ENCODE measurements at regions not wholly inside any gene's neighbourhood (a gene's known extent, or its start where the extent isn't known, plus 50 kb on each side); places are given as distances from the start of the nearest gene placed in this dataset.

- no peak for TF ChIP-seq CTCF (IDR thresholded peaks at IDR 0.05; ENCODE audit: borderline replicate concordance, extremely low read depth, low read length, poor library complexity, severe bottlenecking)
- TF ChIP-seq EZH2 (IDR thresholded peaks at IDR 0.05; ENCODE audit: borderline replicate concordance, low read depth, low read length, severe bottlenecking), result no peak
- H3K4me3 ChIP-seq (ENCODE audit: low read depth in 1 of 2, low read length in 2 of 2), result no peak overlapping the region
- H2AFZ ChIP-seq (ENCODE audit: low read depth, low read length), result no peak overlapping the region
- H3K4me1 ChIP-seq (ENCODE audit: insufficient read depth, low read length), result no peaks in the 10 kb centered on the region
- no peak overlapping the region for H3K27ac ChIP-seq (ENCODE audit: low read length)
- H3K27me3 ChIP-seq (ENCODE audit: insufficient read depth, low read length, poor library complexity), result no peaks in the 10 kb centered on the region
- H3K36me3 ChIP-seq (ENCODE audit: insufficient read depth, low read length), result no peaks in the 10 kb centered on the region
- H3K9me3 ChIP-seq (ENCODE audit: insufficient read depth, low read length, severe bottlenecking), result no peaks in the 10 kb centered on the region
- ATAC-seq (ENCODE audit: insufficient read depth, low read depth), result no peak
- H3K79me2 ChIP-seq (ENCODE audit: insufficient read depth, low read length), result no peaks in the 10 kb centered on the region
- no peaks in the 10 kb centered on the region for H4K20me1 ChIP-seq (ENCODE audit: insufficient read depth, low read length)
- no peak overlapping the region for H3K9ac ChIP-seq (ENCODE audit: low read depth, low read length)
- DNase-seq, result no peak
- no peak overlapping the region for H3K4me2 ChIP-seq (ENCODE audit: insufficient read depth, low read length)
Observed at GRCh38 chr5:119897537-119898370, 268.4 kb downstream of the FAM170A start.

GRCh38 chr5:119899981-119900380, 270.6 kb downstream of the FAM170A start:
- H3K79me2 ChIP-seq (ENCODE audit: insufficient read depth, low read length), result no peaks in the 10 kb centered on the region
- H3K9ac ChIP-seq (ENCODE audit: low read depth, low read length), result no peak overlapping the region
- DNase-seq (no peak), ATAC-seq (ENCODE audit: insufficient read depth, low read depth) (no peak)
- no peak overlapping the region for H3K27ac ChIP-seq (ENCODE audit: low read length)
- no peak overlapping the region for H3K4me3 ChIP-seq (ENCODE audit: low read depth in 1 of 2, low read length in 2 of 2)
- no peak overlapping the region for H2AFZ ChIP-seq (ENCODE audit: low read depth, low read length)
- no peaks in the 10 kb centered on the region for H3K36me3 ChIP-seq (ENCODE audit: insufficient read depth, low read length)
- no peak for TF ChIP-seq CTCF (IDR thresholded peaks at IDR 0.05; ENCODE audit: borderline replicate concordance, extremely low read depth, low read length, poor library complexity, severe bottlenecking)
- TF ChIP-seq EZH2 (IDR thresholded peaks at IDR 0.05; ENCODE audit: borderline replicate concordance, low read depth, low read length, severe bottlenecking), result no peak
- no peaks in the 10 kb centered on the region for H3K4me1 ChIP-seq (ENCODE audit: insufficient read depth, low read length)
- no peaks in the 10 kb centered on the region for H3K9me3 ChIP-seq (ENCODE audit: insufficient read depth, low read length, severe bottlenecking)
- H4K20me1 ChIP-seq (ENCODE audit: insufficient read depth, low read length), result no peaks in the 10 kb centered on the region
- no peak overlapping the region for H3K4me2 ChIP-seq (ENCODE audit: insufficient read depth, low read length)
- H3K27me3 ChIP-seq (ENCODE audit: insufficient read depth, low read length, poor library complexity), result no peaks in the 10 kb centered on the region

DNA sequence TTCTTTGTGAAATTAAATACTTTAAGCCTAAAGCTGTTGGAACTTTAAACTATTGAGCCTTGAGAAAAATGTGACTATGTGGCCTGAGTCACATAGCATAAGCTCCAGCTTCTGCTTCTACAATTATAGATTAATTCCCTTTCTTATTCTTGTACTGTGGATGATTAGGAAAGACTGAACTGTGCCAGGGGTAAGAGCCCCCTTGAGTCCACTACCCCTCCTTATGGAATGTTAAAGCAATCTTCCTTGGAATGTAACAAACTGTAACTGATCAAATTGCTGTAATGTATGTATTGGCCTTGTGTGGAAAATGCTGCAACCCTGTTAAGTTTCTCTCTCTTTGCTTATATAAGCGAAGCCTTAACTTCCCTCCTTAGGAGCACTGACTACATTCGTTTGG, 273.2 kb downstream of the FAM170A start:
- TF ChIP-seq EZH2 (IDR thresholded peaks at IDR 0.05; ENCODE audit: borderline replicate concordance, low read depth, low read length, severe bottlenecking) (no peak), CTCF (IDR thresholded peaks at IDR 0.05; ENCODE audit: borderline replicate concordance, extremely low read depth, low read length, poor library complexity, severe bottlenecking) (no peak)
- Histone ChIP-seq H3K9me3 (ENCODE audit: insufficient read depth, low read length, severe bottlenecking) (peaks cover 3% of the 10 kb centered on the region), H3K27me3 (ENCODE audit: insufficient read depth, low read length, poor library complexity) (no peaks in the 10 kb centered on the region), H3K27ac (ENCODE audit: low read length) (no peak overlapping the region), H3K36me3 (ENCODE audit: insufficient read depth, low read length) (no peaks in the 10 kb centered on the region), H4K20me1 (ENCODE audit: insufficient read depth, low read length) (no peaks in the 10 kb centered on the region), H2AFZ (ENCODE audit: low read depth, low read length) (no peak overlapping the region), H3K4me1 (ENCODE audit: insufficient read depth, low read length) (no peaks in the 10 kb centered on the region), H3K9ac (ENCODE audit: low read depth, low read length) (no peak overlapping the region), H3K4me3 (ENCODE audit: low read depth in 1 of 2, low read length in 2 of 2) (no peak overlapping the region), H3K4me2 (ENCODE audit: insufficient read depth, low read length) (no peak overlapping the region), H3K79me2 (ENCODE audit: insufficient read depth, low read length) (no peaks in the 10 kb centered on the region)
- ATAC-seq (ENCODE audit: insufficient read depth, low read depth) (no peak), DNase-seq (no peak)
